ENCODE measurements at regions not wholly inside any gene's neighbourhood (a gene's known extent, or its start where the extent isn't known, plus 50 kb on each side); places are given as distances from the start of the nearest gene placed in this dataset.

- TF ChIP-seq, protein P1, sequence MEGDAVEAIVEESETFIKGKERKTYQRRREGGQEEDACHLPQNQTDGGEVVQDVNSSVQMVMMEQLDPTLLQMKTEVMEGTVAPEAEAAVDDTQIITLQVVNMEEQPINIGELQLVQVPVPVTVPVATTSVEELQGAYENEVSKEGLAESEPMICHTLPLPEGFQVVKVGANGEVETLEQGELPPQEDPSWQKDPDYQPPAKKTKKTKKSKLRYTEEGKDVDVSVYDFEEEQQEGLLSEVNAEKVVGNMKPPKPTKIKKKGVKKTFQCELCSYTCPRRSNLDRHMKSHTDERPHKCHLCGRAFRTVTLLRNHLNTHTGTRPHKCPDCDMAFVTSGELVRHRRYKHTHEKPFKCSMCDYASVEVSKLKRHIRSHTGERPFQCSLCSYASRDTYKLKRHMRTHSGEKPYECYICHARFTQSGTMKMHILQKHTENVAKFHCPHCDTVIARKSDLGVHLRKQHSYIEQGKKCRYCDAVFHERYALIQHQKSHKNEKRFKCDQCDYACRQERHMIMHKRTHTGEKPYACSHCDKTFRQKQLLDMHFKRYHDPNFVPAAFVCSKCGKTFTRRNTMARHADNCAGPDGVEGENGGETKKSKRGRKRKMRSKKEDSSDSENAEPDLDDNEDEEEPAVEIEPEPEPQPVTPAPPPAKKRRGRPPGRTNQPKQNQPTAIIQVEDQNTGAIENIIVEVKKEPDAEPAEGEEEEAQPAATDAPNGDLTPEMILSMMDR (IDR thresholded peaks at IDR 0.05; ENCODE audit: poor library complexity, severe bottlenecking) = no peak
- TF ChIP-seq RAD21 (conservative IDR thresholded peaks at IDR 0.05) (no peak), MXI1 (conservative IDR thresholded peaks at IDR 0.05; ENCODE audit: poor library complexity, severe bottlenecking) (no peak), EZH2 (IDR thresholded peaks at IDR 0.05; ENCODE audit: borderline replicate concordance, insufficient read depth, low read length, poor library complexity, severe bottlenecking) (no peak), TAF1 (IDR thresholded peaks at IDR 0.05; ENCODE audit: low read depth) (no peak), POLR2AphosphoS5 (IDR thresholded peaks at IDR 0.05) (no peak), SMC3 (conservative IDR thresholded peaks at IDR 0.05; ENCODE audit: poor library complexity) (no peak)
- TF ChIP-seq, protein P2, sequence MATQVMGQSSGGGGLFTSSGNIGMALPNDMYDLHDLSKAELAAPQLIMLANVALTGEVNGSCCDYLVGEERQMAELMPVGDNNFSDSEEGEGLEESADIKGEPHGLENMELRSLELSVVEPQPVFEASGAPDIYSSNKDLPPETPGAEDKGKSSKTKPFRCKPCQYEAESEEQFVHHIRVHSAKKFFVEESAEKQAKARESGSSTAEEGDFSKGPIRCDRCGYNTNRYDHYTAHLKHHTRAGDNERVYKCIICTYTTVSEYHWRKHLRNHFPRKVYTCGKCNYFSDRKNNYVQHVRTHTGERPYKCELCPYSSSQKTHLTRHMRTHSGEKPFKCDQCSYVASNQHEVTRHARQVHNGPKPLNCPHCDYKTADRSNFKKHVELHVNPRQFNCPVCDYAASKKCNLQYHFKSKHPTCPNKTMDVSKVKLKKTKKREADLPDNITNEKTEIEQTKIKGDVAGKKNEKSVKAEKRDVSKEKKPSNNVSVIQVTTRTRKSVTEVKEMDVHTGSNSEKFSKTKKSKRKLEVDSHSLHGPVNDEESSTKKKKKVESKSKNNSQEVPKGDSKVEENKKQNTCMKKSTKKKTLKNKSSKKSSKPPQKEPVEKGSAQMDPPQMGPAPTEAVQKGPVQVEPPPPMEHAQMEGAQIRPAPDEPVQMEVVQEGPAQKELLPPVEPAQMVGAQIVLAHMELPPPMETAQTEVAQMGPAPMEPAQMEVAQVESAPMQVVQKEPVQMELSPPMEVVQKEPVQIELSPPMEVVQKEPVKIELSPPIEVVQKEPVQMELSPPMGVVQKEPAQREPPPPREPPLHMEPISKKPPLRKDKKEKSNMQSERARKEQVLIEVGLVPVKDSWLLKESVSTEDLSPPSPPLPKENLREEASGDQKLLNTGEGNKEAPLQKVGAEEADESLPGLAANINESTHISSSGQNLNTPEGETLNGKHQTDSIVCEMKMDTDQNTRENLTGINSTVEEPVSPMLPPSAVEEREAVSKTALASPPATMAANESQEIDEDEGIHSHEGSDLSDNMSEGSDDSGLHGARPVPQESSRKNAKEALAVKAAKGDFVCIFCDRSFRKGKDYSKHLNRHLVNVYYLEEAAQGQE (IDR thresholded peaks at IDR 0.05; ENCODE audit: borderline replicate concordance) = no peak
Measured at GRCh38 chr3:154932633-154933032, 147.5 kb upstream of the MME start.

All from neural cell (in vitro differentiated cells).